ENCODE measurements at regions not wholly inside any gene's neighbourhood (a gene's known extent, or its start where the extent isn't known, plus 50 kb on each side); places are given as distances from the start of the nearest gene placed in this dataset.

GRCh38 chr18:30094556-30094955, 948.0 kb downstream of the DSC3 start:
- intact Hi-C loops (cut with micrococcal nuclease) = loop anchor here (10.0 kb wide), 1 partner anchor 60 kb away; no protein-coding TSS in a partner anchor

DNA sequence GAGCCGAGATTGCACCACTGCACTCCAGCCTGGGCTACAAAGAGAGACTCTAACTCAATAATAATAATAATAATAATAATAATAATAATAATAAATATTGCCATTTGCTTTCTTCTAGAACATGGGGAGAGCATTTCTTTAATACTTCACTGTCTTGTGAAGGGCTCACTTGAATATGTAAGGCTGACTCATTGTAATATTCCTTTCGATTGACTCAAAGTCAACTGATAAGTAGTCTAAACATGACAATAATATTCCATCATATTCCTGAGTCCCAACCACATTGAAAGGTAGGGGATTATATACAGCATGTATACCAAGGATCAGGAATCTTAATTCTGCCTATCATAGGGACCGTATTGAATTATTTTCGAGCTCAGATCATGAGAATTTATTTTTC, 949.2 kb downstream of the DSC3 start:
- intact Hi-C loops (cut with micrococcal nuclease) = loop anchor here (10.0 kb wide), 1 partner anchor 59 kb away; no protein-coding TSS in a partner anchor

GRCh38 chr18:30088238-30089015, 954.1 kb downstream of the DSC3 start:
- intact Hi-C loops (cut with micrococcal nuclease) = no loop called here

GRCh38 chr18:30086351-30086750, 956.2 kb downstream of the DSC3 start:
- intact Hi-C loops (cut with micrococcal nuclease) = no loop called here

- intact Hi-C loops (cut with micrococcal nuclease) = no loop called here
Measured at GRCh38 chr18:30081122-30081521, 961.4 kb downstream of the DSC3 start.

- intact Hi-C loops (cut with micrococcal nuclease) = loop anchor here (10.0 kb wide), 1 partner anchor 82 kb away; no protein-coding TSS in a partner anchor
Measured at GRCh38 chr18:30072609-30073385, 969.7 kb downstream of the DSC3 start.

GRCh38 chr18:30066288-30066687, 976.3 kb downstream of the DSC3 start:
- intact Hi-C loops (cut with micrococcal nuclease) = no loop called here

- intact Hi-C loops (cut with micrococcal nuclease) = no loop called here
Measured at GRCh38 chr18:30057398-30057797, 985.1 kb downstream of the DSC3 start.

- intact Hi-C loops (cut with micrococcal nuclease) = no loop called here
Measured at GRCh38 chr18:30056528-30056927, 986.0 kb downstream of the DSC3 start.

GRCh38 chr18:30044496-30044895, 998.0 kb downstream of the DSC3 start:
- intact Hi-C loops (cut with micrococcal nuclease) = no loop called here

- intact Hi-C loops (cut with micrococcal nuclease) = loop anchor here (10.0 kb wide), 1 partner anchor 56 kb away; no protein-coding TSS in a partner anchor
Measured at GRCh38 chr18:30039201-30039600, 1003.3 kb downstream of the DSC3 start.

- intact Hi-C loops (cut with micrococcal nuclease) = loop anchor here (10.0 kb wide), 1 partner anchor 60 kb away; no protein-coding TSS in a partner anchor
Measured at GRCh38 chr18:30034818-30035217, 1007.7 kb downstream of the DSC3 start.

GRCh38 chr18:30016179-30016578, 1026.4 kb downstream of the DSC3 start:
- intact Hi-C loops (cut with micrococcal nuclease) = no loop called here

DNA sequence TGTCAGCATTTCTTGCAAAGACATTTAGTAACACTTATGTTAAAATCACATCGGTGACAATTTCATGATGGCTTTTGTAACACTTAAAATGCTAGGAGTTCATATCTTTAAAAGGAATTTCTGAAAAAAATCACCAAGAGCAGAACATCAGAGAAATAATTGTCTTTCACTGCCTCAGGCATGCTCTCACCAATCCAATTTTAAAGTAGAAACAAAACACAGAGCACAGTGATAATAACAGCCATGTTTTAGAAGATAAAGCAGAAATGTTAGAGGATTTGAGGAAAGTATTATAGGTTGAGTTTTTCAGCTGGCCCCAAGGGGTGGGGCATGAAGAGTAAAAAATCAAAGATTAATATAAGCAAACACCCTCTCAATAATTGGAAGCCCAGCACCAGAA, 1037.6 kb downstream of the DSC3 start:
- intact Hi-C loops (cut with micrococcal nuclease) = no loop called here

DNA sequence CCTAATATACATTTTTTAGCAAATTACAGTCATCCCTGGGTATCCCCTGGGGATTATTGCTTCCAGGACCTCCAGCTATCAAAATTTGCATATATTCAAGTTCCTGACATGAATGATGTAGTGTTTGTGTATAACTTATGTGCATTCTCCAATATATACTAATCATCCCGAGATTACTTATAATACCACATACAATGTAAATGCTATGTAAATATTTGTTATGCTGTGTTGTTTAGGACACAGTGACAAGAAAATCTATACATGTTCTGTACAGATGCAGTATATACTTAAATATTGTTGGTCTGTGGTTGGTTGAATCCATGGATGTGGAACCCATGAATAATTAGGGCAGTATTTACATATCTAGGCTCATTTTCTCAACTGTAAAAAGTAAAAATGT, 1060.3 kb downstream of the DSC3 start:
- intact Hi-C loops (cut with micrococcal nuclease) = no loop called here

GRCh38 chr18:29979881-29980280, 1062.7 kb downstream of the DSC3 start:
- intact Hi-C loops (cut with micrococcal nuclease) = no loop called here

DNA sequence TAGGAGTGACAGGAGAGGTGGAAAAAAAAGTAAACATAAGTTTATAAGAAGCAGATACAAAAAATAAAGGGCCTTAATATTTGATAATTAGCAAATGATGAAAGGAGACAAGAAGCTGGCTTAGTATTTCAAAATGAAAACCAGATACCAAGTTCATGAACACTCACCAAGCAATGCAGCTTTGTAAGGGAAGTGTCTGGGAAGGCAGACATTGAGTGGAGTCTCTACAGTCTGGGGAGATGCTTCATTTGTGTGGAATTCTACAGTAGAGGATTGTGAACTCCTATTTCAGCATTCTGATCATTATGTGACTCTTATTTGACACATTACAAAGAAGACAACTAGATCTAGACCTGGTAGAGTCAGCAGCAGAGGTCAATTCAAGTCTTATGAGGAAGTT, 1072.7 kb downstream of the DSC3 start:
- intact Hi-C loops (cut with micrococcal nuclease) = loop anchor here (5.0 kb wide), 1 partner anchor 48 kb away; no protein-coding TSS in a partner anchor

- intact Hi-C loops (cut with micrococcal nuclease) = no loop called here
Measured at GRCh38 chr18:29962579-29962978, 1080.0 kb downstream of the DSC3 start.

DNA sequence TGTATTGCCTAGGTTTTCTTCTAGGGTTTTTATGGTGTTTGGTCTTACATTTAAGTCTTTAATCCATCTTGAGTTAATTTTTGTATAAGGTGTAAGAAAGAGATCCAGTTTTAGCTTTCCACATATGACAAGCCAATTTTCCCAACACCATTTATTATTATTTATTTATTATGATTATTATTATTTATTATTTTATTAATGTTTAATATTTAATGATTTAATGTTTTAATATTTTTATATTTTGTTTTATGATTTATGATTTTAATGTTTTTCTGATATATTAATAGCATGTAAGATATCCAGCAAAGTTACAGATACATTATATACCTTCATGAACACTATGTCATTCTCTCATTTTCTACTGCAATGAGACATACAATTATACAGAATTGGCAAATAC, 1082.0 kb downstream of the DSC3 start:
- intact Hi-C loops (cut with micrococcal nuclease) = no loop called here

DNA sequence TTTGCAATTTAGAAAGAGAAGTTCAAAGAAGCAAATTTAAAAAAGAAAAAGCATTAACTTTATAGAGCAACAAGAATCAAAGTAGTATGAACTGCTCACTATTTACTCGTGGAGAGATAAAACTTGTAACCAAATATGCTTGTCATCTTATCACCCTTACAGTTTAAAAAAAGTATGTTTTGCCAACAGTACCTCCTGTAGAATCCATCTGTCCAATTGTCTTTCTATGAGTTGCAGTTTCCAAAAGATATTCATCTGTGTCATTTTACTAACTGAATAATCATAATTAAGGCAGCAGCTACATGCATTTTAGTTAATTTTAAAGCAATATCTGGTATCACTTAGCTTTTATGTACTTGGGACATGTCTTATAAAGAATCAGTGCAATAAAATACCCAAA, 1112.3 kb downstream of the DSC3 start:
- intact Hi-C loops (cut with micrococcal nuclease) = no loop called here

- intact Hi-C loops (cut with micrococcal nuclease) = no loop called here
Measured at GRCh38 chr18:29928081-29928480, 1114.5 kb downstream of the DSC3 start.

GRCh38 chr18:29925566-29925965, 1117.0 kb downstream of the DSC3 start:
- intact Hi-C loops (cut with micrococcal nuclease) = no loop called here

Measured in T-helper 1 cell treated with Interleukin-12 subunit alpha and Interleukin-12 subunit beta and Interleukin-4 antibody, amounts not matched to agents 30 ng/mL and 1 ng/mL, for 36 hours (primary cell).